ENCODE measurements at regions not wholly inside any gene's neighbourhood (a gene's known extent, or its start where the extent isn't known, plus 50 kb on each side); places are given as distances from the start of the nearest gene placed in this dataset.

- Mint-ChIP-seq H3K4me1 (ENCODE audit: low read depth in 2 of 2) (no peaks in the 10 kb centered on the region), H3K27ac (no peak overlapping the region), H3K27me3 (peaks cover 3 to 26% of the 10 kb centered on the region in 2 donors), H3K4me3 (no peak overlapping the region), H3K36me3 (no peaks in the 10 kb centered on the region), H3K9me3 (no peaks in the 10 kb centered on the region)
- DNase-seq (ENCODE audit: low spot score) (no peak), ATAC-seq (no peak)
Measured at GRCh38 chr11:116283300-116283699, 489.5 kb downstream of the BUD13 start.

GRCh38 chr11:116282481-116282880 is 490.3 kb downstream of the BUD13 start:
- Mint-ChIP-seq H3K27ac (no peak overlapping the region), H3K9me3 (no peaks in the 10 kb centered on the region), H3K4me1 (ENCODE audit: low read depth in 2 of 2) (no peaks in the 10 kb centered on the region), H3K36me3 (no peaks in the 10 kb centered on the region), H3K4me3 (no peak overlapping the region), H3K27me3 (peaks cover 0 to 20% of the 10 kb centered on the region in 2 donors)
- ATAC-seq (no peak), DNase-seq (ENCODE audit: low spot score) (no peak)

- Mint-ChIP-seq H3K27ac (no peak overlapping the region), H3K4me1 (ENCODE audit: low read depth in 2 of 2) (no peaks in the 10 kb centered on the region), H3K27me3 (peaks cover 0 to 14% of the 10 kb centered on the region in 2 donors), H3K4me3 (no peak overlapping the region), H3K36me3 (no peaks in the 10 kb centered on the region), H3K9me3 (no peaks in the 10 kb centered on the region)
- no peak for DNase-seq (ENCODE audit: low spot score)
- ATAC-seq: no peak
Measured at GRCh38 chr11:116281173-116282160, 491.3 kb downstream of the BUD13 start.

- ATAC-seq (no peak), DNase-seq (ENCODE audit: low spot score) (no peak)
- Mint-ChIP-seq H3K36me3 (no peaks in the 10 kb centered on the region), H3K27me3 (peaks cover 3 to 14% of the 10 kb centered on the region in 2 donors), H3K4me1 (ENCODE audit: low read depth in 2 of 2) (no peaks in the 10 kb centered on the region), H3K9me3 (no peaks in the 10 kb centered on the region), H3K4me3 (no peak overlapping the region), H3K27ac (no peak overlapping the region)
Measured at GRCh38 chr11:116279511-116279910, 493.3 kb downstream of the BUD13 start.

- Mint-ChIP-seq H3K4me1 (ENCODE audit: low read depth in 2 of 2) (no peaks in the 10 kb centered on the region), H3K27me3 (peaks cover 7 to 12% of the 10 kb centered on the region in 2 donors), H3K27ac (no peak overlapping the region), H3K9me3 (no peaks in the 10 kb centered on the region), H3K4me3 (no peak overlapping the region), H3K36me3 (no peaks in the 10 kb centered on the region)
- ATAC-seq (no peak), DNase-seq (ENCODE audit: low spot score) (no peak)
Measured at GRCh38 chr11:116278076-116278475, 494.7 kb downstream of the BUD13 start.

- Mint-ChIP-seq H3K36me3 (no peaks in the 10 kb centered on the region), H3K27ac (no peak overlapping the region), H3K4me3 (no peak overlapping the region), H3K27me3 (peaks cover 10 to 12% of the 10 kb centered on the region in 2 donors), H3K9me3 (no peaks in the 10 kb centered on the region), H3K4me1 (ENCODE audit: low read depth in 2 of 2) (no peaks in the 10 kb centered on the region)
- DNase-seq (ENCODE audit: low spot score) (peak; percentile 74), ATAC-seq (peak; percentile 72 to 79)
Measured at GRCh38 chr11:116276051-116277044, 496.4 kb downstream of the BUD13 start.

GRCh38 chr11:116275635-116276034 is 497.2 kb downstream of the BUD13 start:
- no peaks in the 10 kb centered on the region for H3K4me1 Mint-ChIP-seq (ENCODE audit: low read depth in 2 of 2)
- peaks cover 10 to 12% of the 10 kb centered on the region in 2 donors for H3K27me3 Mint-ChIP-seq
- no peaks in the 10 kb centered on the region for H3K36me3 Mint-ChIP-seq
- H3K4me3 Mint-ChIP-seq: no peak overlapping the region
- no peak for DNase-seq (ENCODE audit: low spot score)
- H3K27ac Mint-ChIP-seq: no peak overlapping the region
- no peaks in the 10 kb centered on the region for H3K9me3 Mint-ChIP-seq
- no peak for ATAC-seq

- H3K36me3 Mint-ChIP-seq: no peaks in the 10 kb centered on the region
- H3K27ac Mint-ChIP-seq: no peak overlapping the region
- ATAC-seq (no peak), DNase-seq (ENCODE audit: low spot score) (no peak)
- H3K4me1 Mint-ChIP-seq (ENCODE audit: low read depth in 2 of 2): no peaks in the 10 kb centered on the region
- H3K9me3 Mint-ChIP-seq: no peaks in the 10 kb centered on the region
- peaks cover 5 to 10% of the 10 kb centered on the region in 2 donors for H3K27me3 Mint-ChIP-seq
- H3K4me3 Mint-ChIP-seq: no peak overlapping the region
Measured at GRCh38 chr11:116274521-116274920, 498.3 kb downstream of the BUD13 start.

- no peaks in the 10 kb centered on the region for H3K36me3 Mint-ChIP-seq
- H3K4me3 Mint-ChIP-seq: no peak overlapping the region
- H3K27me3 Mint-ChIP-seq: peaks cover 5 to 10% of the 10 kb centered on the region in 2 donors
- no peak for DNase-seq (ENCODE audit: low spot score)
- no peak overlapping the region for H3K27ac Mint-ChIP-seq
- H3K9me3 Mint-ChIP-seq: no peaks in the 10 kb centered on the region
- no peaks in the 10 kb centered on the region for H3K4me1 Mint-ChIP-seq (ENCODE audit: low read depth in 2 of 2)
- no peak for ATAC-seq
Measured at GRCh38 chr11:116272181-116272789, 500.5 kb downstream of the BUD13 start.

GRCh38 chr11:116271479-116271878 is 501.3 kb downstream of the BUD13 start:
- DNase-seq (ENCODE audit: low spot score): no peak
- Mint-ChIP-seq H3K9me3 (no peaks in the 10 kb centered on the region), H3K36me3 (no peaks in the 10 kb centered on the region), H3K27ac (no peak overlapping the region), H3K27me3 (peaks cover 5 to 10% of the 10 kb centered on the region in 2 donors), H3K4me1 (ENCODE audit: low read depth in 2 of 2) (no peaks in the 10 kb centered on the region), H3K4me3 (no peak overlapping the region)
- ATAC-seq: no peak

- H3K36me3 Mint-ChIP-seq: no peaks in the 10 kb centered on the region
- no peak for ATAC-seq
- H3K27me3 Mint-ChIP-seq: peaks cover 14 to 15% of the 10 kb centered on the region in 2 donors
- H3K27ac Mint-ChIP-seq: no peak overlapping the region
- H3K9me3 Mint-ChIP-seq: no peaks in the 10 kb centered on the region
- H3K4me1 Mint-ChIP-seq (ENCODE audit: low read depth in 2 of 2): peaks cover 0 to 3% of the 10 kb centered on the region in 2 donors
- H3K4me3 Mint-ChIP-seq: no peak overlapping the region
- DNase-seq (ENCODE audit: low spot score): no peak
Measured at GRCh38 chr11:116267146-116267545, 505.6 kb downstream of the BUD13 start.

- no peak overlapping the region for H3K27ac Mint-ChIP-seq
- DNase-seq (ENCODE audit: low spot score): no peak
- peaks cover 0 to 3% of the 10 kb centered on the region in 2 donors for H3K4me1 Mint-ChIP-seq (ENCODE audit: low read depth in 2 of 2)
- ATAC-seq: no peak
- no peaks in the 10 kb centered on the region for H3K36me3 Mint-ChIP-seq
- peaks cover 17 to 28% of the 10 kb centered on the region in 2 donors for H3K27me3 Mint-ChIP-seq
- H3K9me3 Mint-ChIP-seq: no peaks in the 10 kb centered on the region
- H3K4me3 Mint-ChIP-seq: no peak overlapping the region
Measured at GRCh38 chr11:116263770-116264169, 509.0 kb downstream of the BUD13 start.

GRCh38 chr11:116263019-116263418 is 509.8 kb downstream of the BUD13 start:
- Mint-ChIP-seq H3K4me1 (ENCODE audit: low read depth in 2 of 2) (peaks cover 0 to 3% of the 10 kb centered on the region in 2 donors), H3K4me3 (no peak overlapping the region), H3K36me3 (no peaks in the 10 kb centered on the region), H3K27me3 (peaks cover 20 to 28% of the 10 kb centered on the region in 2 donors), H3K9me3 (no peaks in the 10 kb centered on the region), H3K27ac (no peak overlapping the region)
- no peak for DNase-seq (ENCODE audit: low spot score)
- no peak for ATAC-seq

All from natural killer cell treated with Interleukin-12 subunit alpha and Interleukin-12 subunit beta and Interleukin-15 and Interleukin-18, amount 100 ng/mL, for 72 hours (primary cell).